ENCODE measurements at regions not wholly inside any gene's neighbourhood (a gene's known extent, or its start where the extent isn't known, plus 50 kb on each side); places are given as distances from the start of the nearest gene placed in this dataset.

GRCh38 chr1:221643404-221644144 lies 98.3 kb downstream of the DUSP10 start:
- Histone ChIP-seq H3K27me3 (ENCODE audit: control insufficient read depth in 1 of 2, insufficient read depth in 2 of 2, low read length in 2 of 2) (no peaks in the 10 kb centered on the region), H3K4me1 (ENCODE audit: insufficient read depth, low read length) (no peaks in the 10 kb centered on the region), H3K9me3 (ENCODE audit: low read length) (no peaks in the 10 kb centered on the region), H3K4me3 (replicated peaks in 1 of 3; ENCODE audit: insufficient read depth in 1 of 3, low read depth in 2 of 3, low read length in 3 of 3) (no peak overlapping the region), H3K27ac (ENCODE audit: extremely low read length, insufficient read depth, low read length) (no peak overlapping the region), H3K9ac (ENCODE audit: insufficient read depth, low read depth, low read length) (no peak overlapping the region), H4K20me1 (ENCODE audit: insufficient read depth, low read length) (no peaks in the 10 kb centered on the region), H2AFZ (ENCODE audit: low read length) (no peak overlapping the region), H3K36me3 (replicated peaks in 1 of 2; ENCODE audit: control insufficient read depth in 1 of 2, insufficient read depth in 2 of 2, low read length in 2 of 2) (no peaks in the 10 kb centered on the region), H3K79me2 (ENCODE audit: insufficient read depth, low read length) (no peaks in the 10 kb centered on the region), H3K4me2 (ENCODE audit: low read depth, low read length) (no peak overlapping the region)
- ATAC-seq (no peak), DNase-seq (ENCODE audit: low spot score) (no peak), FAIRE-seq (no peak)
- no TSS peak for BruUV-seq (replicated peaks)
- WGBS (ENCODE audit: low lambda C conversion rate), result 4% methylated on average over 1 of the region's 1 CpG
- intact Hi-C loops (cut with micrococcal nuclease; ENCODE audit: unreplicated experiment) (no loop called here), in situ Hi-C loops (cut with HindIII; ENCODE audit: extremely low pct_ligation_motif_present, low pct_unique_long_range_greater_than_20kb) (no loop called here)
- ChIA-PET CTCF (ENCODE audit: low intra/inter-chr PET ratio, low total read pairs) (no interaction called here), POLR2A (no interaction called here)
- TF ChIP-seq ZNF350 (CRISPR knock-in tag; IDR thresholded peaks at IDR 0.05; ENCODE audit: borderline replicate concordance, low read depth), result no peak
- TF ChIP-seq ZFP36L2 (CRISPR knock-in tag; IDR thresholded peaks at IDR 0.05), result no peak
- no peak for TF ChIP-seq GABPA (IDR thresholded peaks at IDR 0.05; ENCODE audit: low read depth, low read length)
- no peak for TF ChIP-seq GABPA (CRISPR knock-in tag; IDR thresholded peaks at IDR 0.05; ENCODE audit: low read depth)
- no peak for TF ChIP-seq POLR2AphosphoS5 (IDR thresholded peaks at IDR 0.05; ENCODE audit: low read depth, low read length)
- TF ChIP-seq THAP8 (CRISPR knock-in tag; IDR thresholded peaks at IDR 0.05; ENCODE audit: borderline replicate concordance), result no peak

- no peaks in the 10 kb centered on the region for H3K79me2 ChIP-seq (ENCODE audit: insufficient read depth, low read length)
- ATAC-seq (no peak), DNase-seq (ENCODE audit: low spot score) (no peak), FAIRE-seq (no peak)
- intact Hi-C loops (cut with micrococcal nuclease; ENCODE audit: unreplicated experiment), result no loop called here
- H3K27me3 ChIP-seq (ENCODE audit: control insufficient read depth in 1 of 2, insufficient read depth in 2 of 2, low read length in 2 of 2), result no peaks in the 10 kb centered on the region
- H3K4me2 ChIP-seq (ENCODE audit: low read depth, low read length), result no peak overlapping the region
- no peaks in the 10 kb centered on the region for H3K9me3 ChIP-seq (ENCODE audit: low read length)
- 4% methylated on average over 3 of the region's 3 CpGs for WGBS (ENCODE audit: low lambda C conversion rate)
- no TSS peak for BruUV-seq (replicated peaks)
- in situ Hi-C loops (cut with HindIII; ENCODE audit: extremely low pct_ligation_motif_present, low pct_unique_long_range_greater_than_20kb), result no loop called here
- no peak overlapping the region for H3K4me3 ChIP-seq (replicated peaks in 1 of 3; ENCODE audit: insufficient read depth in 1 of 3, low read depth in 2 of 3, low read length in 3 of 3)
- POLR2A ChIA-PET, result no interaction called here
- no peaks in the 10 kb centered on the region for H3K36me3 ChIP-seq (replicated peaks in 1 of 2; ENCODE audit: control insufficient read depth in 1 of 2, insufficient read depth in 2 of 2, low read length in 2 of 2)
- H3K9ac ChIP-seq (ENCODE audit: insufficient read depth, low read depth, low read length), result no peak overlapping the region
- H3K4me1 ChIP-seq (ENCODE audit: insufficient read depth, low read length), result no peaks in the 10 kb centered on the region
- H2AFZ ChIP-seq (ENCODE audit: low read length), result no peak overlapping the region
- no peaks in the 10 kb centered on the region for H4K20me1 ChIP-seq (ENCODE audit: insufficient read depth, low read length)
- H3K27ac ChIP-seq (ENCODE audit: extremely low read length, insufficient read depth, low read length), result no peak overlapping the region
- CTCF ChIA-PET (ENCODE audit: low intra/inter-chr PET ratio, low total read pairs), result no interaction called here
- TF ChIP-seq ZNF407 (CRISPR knock-in tag; IDR thresholded peaks at IDR 0.05; ENCODE audit: not compliant biosample characterization) (no peak), ZNF10 (CRISPR knock-in tag; IDR thresholded peaks at IDR 0.05; ENCODE audit: borderline replicate concordance, low read depth) (no peak), NCOR1 (IDR thresholded peaks at IDR 0.05; ENCODE audit: borderline replicate concordance, low read length) (no peak), PCBP1 (IDR thresholded peaks at IDR 0.05; ENCODE audit: borderline replicate concordance, low read depth, low read length) (no peak), GZF1 (CRISPR knock-in tag; IDR thresholded peaks at IDR 0.05) (no peak)
These were observed 97.8 kb downstream of the DUSP10 start for GRCh38 chr1:221644145-221644448.

All from HepG2 (cell line).